K562 (cell line): ENCODE measurements at regions not wholly inside any gene's neighbourhood (a gene's known extent, or its start where the extent isn't known, plus 50 kb on each side); places are given as distances from the start of the nearest gene placed in this dataset.

Experiments used
- ATAC-seq: fragments of 200-7000 bp; cut with Tn5 transposase; 3 replicates; pipeline ENCODE4 v1.9.1; 2020; ENCODE audit warnings: moderate library complexity
- BruUV-seq: library from RNA; stranded (reverse); fragments of 400-500 nt; replicated peaks from 2 replicates; lab custom pipeline; 2021; lab: Mats Ljungman, UMichigan
- CTCF ChIA-PET: fragments of 300-600 bp; formaldehyde crosslinking; extraction: SDS; loops from one replicate; lab custom pipeline; 2021; ENCODE audit warnings: low intra/inter-chr PET ratio; lab: Yijun Ruan, JAX
- POLR2A ChIA-PET: fragments of 300-600, 350-650 bp; sonication (Branson Sonifier 250); formaldehyde crosslinking; extraction: SDS; loops from one replicate; lab custom pipeline; 2021; ENCODE audit warnings: antibody characterized with exemption, inconsistent platforms; lab: Yijun Ruan, JAX
- DNase-seq, 4 experiments: peaks; one replicate each; pipeline versions ENCODE4 v3.0.0 to v3.0.0-alpha.2; 2011 to 2018; ENCODE audit warnings: low spot score in 3 of 4, mixed read lengths in 3 of 4; ENCODE audit errors: extremely low read depth in 1 of 4
- FAIRE-seq: peaks from 2 replicates; lab custom pipeline; 2011; peaks lifted over from hg19 to GRCh38; lab: Jason Lieb, UNC
- H2AFZ ChIP-seq: 2 replicates; pipeline ENCODE4 v1.6.0; 2011; ENCODE audit warnings: low read depth, low read length, control low read depth, inconsistent platforms
- H3K27ac ChIP-seq: fragments of 200-600 bp; 3 replicates; pipeline ENCODE4 v1.8.0; 2011; ENCODE audit warnings: low read depth, mild to moderate bottlenecking, control low read depth, inconsistent platforms, low read length, moderate library complexity, mixed read lengths; ENCODE audit errors: extremely low read depth
- H3K27me3 ChIP-seq, 2 experiments: fragments of 300-600 bp in 1 of 2; 2 replicates in 1 of 2; 3 replicates in 1 of 2; pipeline versions ENCODE4 v1.6.0 to v1.8.0; 2011; ENCODE audit warnings: inconsistent platforms in 2 of 2, low read length in 2 of 2, mild to moderate bottlenecking in 1 of 2, mixed read lengths in 1 of 2, moderate library complexity in 1 of 2; ENCODE audit not compliant: control insufficient read depth in 2 of 2, insufficient read depth in 2 of 2
- H3K36me3 ChIP-seq: fragments of 300-600 bp; 3 replicates; pipeline ENCODE4 v1.8.0; 2011; ENCODE audit warnings: mild to moderate bottlenecking, low read length, inconsistent platforms; ENCODE audit not compliant: control insufficient read depth, insufficient read depth
- H3K4me1 ChIP-seq, 2 experiments: fragments of 200-600 bp in 1 of 2; replicated peaks in 1 of 2; 2 replicates in 1 of 2; 3 replicates in 1 of 2; pipeline versions ENCODE4 v1.5.1 to v1.8.0; 2011; ENCODE audit warnings: inconsistent platforms in 2 of 2, low read length in 2 of 2, mild to moderate bottlenecking in 1 of 2, mixed read lengths in 1 of 2, moderate library complexity in 1 of 2; ENCODE audit not compliant: control insufficient read depth in 2 of 2, insufficient read depth in 2 of 2
- H3K4me2 ChIP-seq: 2 replicates; pipeline ENCODE4 v1.6.1; 2011; ENCODE audit warnings: low read length, control low read depth, inconsistent platforms, mixed read lengths; ENCODE audit not compliant: insufficient read depth
- H3K4me3 ChIP-seq: fragments of 200-600 bp; sonication (generic), shearing (Covaris generic); 2 replicates; pipeline ENCODE4 v1.5.1; 2016; ENCODE audit warnings: control low read depth, inconsistent platforms
- H3K79me2 ChIP-seq: fragments of 200-600 bp; 3 replicates; pipeline ENCODE4 v1.8.0; 2011; ENCODE audit warnings: low read length, inconsistent platforms; ENCODE audit not compliant: control insufficient read depth, insufficient read depth
- H3K9ac ChIP-seq, 2 experiments: 2 replicates each; pipeline versions ENCODE4 v1.6.0 to v1.6.1; 2011; ENCODE audit warnings: low read depth in 2 of 2, low read length in 2 of 2, control low read depth in 1 of 2, inconsistent platforms in 1 of 2, mild to moderate bottlenecking in 1 of 2, mixed read lengths in 1 of 2; ENCODE audit not compliant: insufficient read depth in 1 of 2
- H3K9me1 ChIP-seq: one replicate; pipeline ENCODE4 v1.6.0; 2011; ENCODE audit warnings: inconsistent platforms, mild to moderate bottlenecking, low read length, moderate library complexity; ENCODE audit not compliant: control insufficient read depth, insufficient read depth
- H3K9me3 ChIP-seq: replicated peaks from 2 replicates; pipeline ENCODE4 v1.5.1; 2011; ENCODE audit warnings: low read depth, low read length, inconsistent platforms; ENCODE audit not compliant: control insufficient read depth, insufficient read depth
- H4K20me1 ChIP-seq: replicated peaks from 2 replicates; pipeline ENCODE4 v1.6.1; 2011; ENCODE audit warnings: low read length, inconsistent platforms, mixed read lengths; ENCODE audit not compliant: control insufficient read depth, insufficient read depth
- BMI1 ChIP-seq: fragments of 150-350 bp; IDR thresholded peaks from 2 replicates; pipeline ENCODE4 v1.6.1; 2014; ENCODE audit warnings: low read length
- BRCA1 ChIP-seq, 2 experiments: fragments of 450-650 bp in 1 of 2; sonication (generic) in 1 of 2; formaldehyde crosslinking in 1 of 2; IDR thresholded peaks; 2 replicates each; pipeline versions ENCODE4 v1.5.0 to v1.6.1; 2017 to 2020; ENCODE audit warnings: mild to moderate bottlenecking in 1 of 2, missing genetic modification reagents in 1 of 2
- GATAD2A ChIP-seq: fragments of 450-650 bp; IDR thresholded peaks from 2 replicates; pipeline ENCODE4 v1.6.1; 2017
- HEY1 ChIP-seq: fragments of 250-450 bp; sonication (Bioruptor Pico); IDR thresholded peaks from 2 replicates; pipeline ENCODE4 v1.5.0; 2020; ENCODE audit warnings: mild to moderate bottlenecking, moderate library complexity, borderline replicate concordance
- HNRNPH1 ChIP-seq: fragments of 200-400 bp; formaldehyde crosslinking; optimal IDR thresholded peaks from 2 replicates; pipeline ENCODE3; 2017; ENCODE audit warnings: low read depth, mild to moderate bottlenecking, low read length, moderate library complexity
- HNRNPL ChIP-seq: fragments of 200-400 bp; formaldehyde crosslinking; IDR thresholded peaks from 2 replicates; pipeline ENCODE4 v1.6.1; 2017; ENCODE audit warnings: low read depth, mild to moderate bottlenecking, low read length
- PHB ChIP-seq: fragments of 250-450 bp; sonication (Bioruptor Pico); IDR thresholded peaks from 2 replicates; pipeline ENCODE4 v1.5.0; 2021
- PRDM10 ChIP-seq: fragments of 450-650 bp; IDR thresholded peaks from 2 replicates; pipeline ENCODE4 v1.6.1; 2018; ENCODE audit not compliant: partially characterized antibody
- RCOR1 ChIP-seq, 2 experiments: IDR thresholded peaks; 2 replicates each; pipeline ENCODE4 v1.6.1; 2012; ENCODE audit warnings: low read depth in 2 of 2, low read length in 2 of 2, borderline replicate concordance in 1 of 2, improper control_type of control experiment in 1 of 2
- TSC22D4 ChIP-seq: fragments of 450-650 bp; IDR thresholded peaks from 2 replicates; pipeline ENCODE4 v1.6.1; 2016; ENCODE audit warnings: missing genetic modification characterization, missing biosample characterization, control low read depth
- ZNF140 ChIP-seq: fragments of 250-450 bp; sonication (Bioruptor Pico); IDR thresholded peaks from 2 replicates; pipeline ENCODE4 v1.8.0; 2021; ENCODE audit warnings: moderate library complexity, mild to moderate bottlenecking, inconsistent platforms
- WGBS: fragments of 100-300 bp; shearing (Covaris generic); methylation state at CpG from one replicate; pipeline ENCODE4 v1.1.6; 2016; ENCODE audit warnings: low coverage, mixed read lengths; ENCODE audit not compliant: insufficient coverage; ENCODE audit errors: missing lambda C conversion rate; 5-methylcytosine and 5-hydroxymethylcytosine counted together
- in situ Hi-C: fragments of 300-500 bp; cut with MboI; formaldehyde crosslinking; loops from 4 replicates; pipeline ENCODE4 v1.15.0; 2018; ENCODE audit warnings: inconsistent platforms, mixed read lengths
- intact Hi-C: fragments of 100-400 bp; cut with micrococcal nuclease; formaldehyde crosslinking; loops from 2 replicates; pipeline ENCODE4 v1.14.2; 2022

- in situ Hi-C loops, result no loop called here
- Histone ChIP-seq H3K9ac (no peak overlapping the region), H3K27me3 (no peaks in the 10 kb centered on the region), H3K4me1 (no peaks in the 10 kb centered on the region), H3K4me2 (no peak overlapping the region), H3K27ac (no peak overlapping the region), H3K9me1 (no peaks in the 10 kb centered on the region), H3K9me3 (no peaks in the 10 kb centered on the region), H4K20me1 (no peaks in the 10 kb centered on the region), H2AFZ (no peak overlapping the region), H3K36me3 (no peaks in the 10 kb centered on the region), H3K79me2 (no peaks in the 10 kb centered on the region), H3K4me3 (no peak overlapping the region)
- CTCF ChIA-PET, result no interaction called here
- POLR2A ChIA-PET, result no interaction called here
- BruUV-seq, result no TSS peak
- ATAC-seq, result no peak
- no peak for DNase-seq
- FAIRE-seq, result no peak
- WGBS, result 0% methylated on average over 3 of the region's 3 CpGs
- intact Hi-C loops, result no loop called here
- TF ChIP-seq HNRNPL (no peak), HNRNPH1 (no peak), BRCA1 (IDR thresholded peaks at IDR 0.05) (no peak), BRCA1 (CRISPR knock-in tag; IDR thresholded peaks at IDR 0.05) (no peak), HEY1 (CRISPR knock-in tag) (no peak), ZNF140 (no peak)
Observed at GRCh38 chr2:234747833-234748559, 203.8 kb upstream of the SH3BP4 start.

- Histone ChIP-seq H2AFZ (no peak overlapping the region), H3K27ac (no peak overlapping the region), H4K20me1 (no peaks in the 10 kb centered on the region), H3K36me3 (no peaks in the 10 kb centered on the region), H3K4me1 (no peaks in the 10 kb centered on the region), H3K79me2 (no peaks in the 10 kb centered on the region), H3K27me3 (no peaks in the 10 kb centered on the region), H3K4me2 (no peak overlapping the region), H3K9me1 (no peaks in the 10 kb centered on the region), H3K9me3 (no peaks in the 10 kb centered on the region), H3K9ac (no peak overlapping the region), H3K4me3 (no peak overlapping the region)
- CTCF ChIA-PET, result no interaction called here
- in situ Hi-C loops, result no loop called here
- BruUV-seq, result no TSS peak
- intact Hi-C loops, result no loop called here
- no peak for DNase-seq
- FAIRE-seq, result no peak
- POLR2A ChIA-PET, result no interaction called here
- ATAC-seq, result no peak
- TF ChIP-seq PRDM10, result no peak
- TF ChIP-seq TSC22D4 (tag), result no peak
- TF ChIP-seq BMI1, result no peak
- no peak for TF ChIP-seq GATAD2A
- no peak for TF ChIP-seq PHB (CRISPR knock-in tag)
- no peak for TF ChIP-seq RCOR1 (IDR thresholded peaks at IDR 0.05; ENCODE audit: borderline replicate concordance in 1 of 2, low read depth in 2 of 2, low read length in 2 of 2)
Observed at GRCh38 chr2:234747032-234747431, 204.8 kb upstream of the SH3BP4 start.
